Parathyroid adenoma (tissue), 2 donors: ENCODE measurements at regions not wholly inside any gene's neighbourhood (a gene's known extent, or its start where the extent isn't known, plus 50 kb on each side); places are given as distances from the start of the nearest gene placed in this dataset.

Source experiments
- H2AFZ ChIP-seq: fragments of 300-600 bp; sonication (generic); one replicate; pipeline ENCODE4 v1.7.0; 2017; ENCODE audit warnings: antibody characterized with exemption, mild to moderate bottlenecking
- H3K27ac ChIP-seq: fragments of 300-600 bp; sonication (generic); one replicate; pipeline ENCODE4 v1.7.0; 2017
- H3K27me3 ChIP-seq: fragments of 300-600 bp; sonication (generic); one replicate; pipeline ENCODE4 v1.7.0; 2017; ENCODE audit warnings: low read length; ENCODE audit not compliant: control insufficient read depth, insufficient read depth
- H3K36me3 ChIP-seq: fragments of 300-600 bp; sonication (generic); one replicate; pipeline ENCODE4 v1.7.0; 2017; ENCODE audit warnings: low read length; ENCODE audit not compliant: control insufficient read depth, insufficient read depth
- H3K4me1 ChIP-seq: fragments of 300-600 bp; sonication (generic); one replicate; pipeline ENCODE4 v1.7.0; 2017; ENCODE audit warnings: control low read depth
- H3K4me2 ChIP-seq: fragments of 300-600 bp; sonication (generic); one replicate; pipeline ENCODE4 v1.7.0; 2017; ENCODE audit warnings: low read length
- H3K4me3 ChIP-seq: fragments of 300-600 bp; sonication (generic); one replicate; pipeline ENCODE4 v1.7.0; 2017; ENCODE audit warnings: low read depth, low read length
- H3K79me2 ChIP-seq: fragments of 300-600 bp; sonication (generic); one replicate; pipeline ENCODE4 v1.7.0; 2017; ENCODE audit warnings: control low read depth
- H3K9ac ChIP-seq: fragments of 300-600 bp; sonication (generic); one replicate; pipeline ENCODE4 v1.7.0; 2017; ENCODE audit warnings: mild to moderate bottlenecking
- H3K9me3 ChIP-seq: fragments of 300-600 bp; sonication (generic); one replicate; pipeline ENCODE4 v1.7.0; 2017; ENCODE audit warnings: low read length; ENCODE audit not compliant: control insufficient read depth
- TF ChIP-seq, protein P1 (sequence below): fragments of 300-600 bp; sonication (generic); IDR thresholded peaks from one replicate; pipeline ENCODE4 v1.7.0; 2017; ENCODE audit warnings: antibody characterized with exemption, mild to moderate bottlenecking
- donor health status: primary hyperparathyroidism.

DNA sequence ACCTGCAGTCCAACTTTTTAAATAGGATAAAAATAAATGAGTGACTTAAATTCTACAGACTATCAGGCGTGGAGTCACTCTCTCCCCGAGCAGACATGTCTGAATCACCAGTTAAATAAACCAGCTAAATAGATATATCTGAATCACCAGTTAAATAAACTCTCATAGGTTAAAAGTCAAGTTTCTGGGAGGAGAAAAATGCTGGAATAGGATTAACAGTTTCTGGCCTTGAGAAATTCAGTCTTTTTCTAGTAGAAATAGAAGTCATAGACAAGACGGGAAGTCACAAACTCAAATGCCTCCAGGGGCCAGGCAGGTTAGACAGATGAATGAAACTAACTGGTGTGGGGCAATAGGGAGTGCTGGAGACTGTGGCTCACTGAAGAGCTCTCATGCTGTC, 258.6 kb upstream of the TMEM132C start:
- no peak overlapping the region for H2AFZ ChIP-seq
- TF ChIP-seq, protein P1, sequence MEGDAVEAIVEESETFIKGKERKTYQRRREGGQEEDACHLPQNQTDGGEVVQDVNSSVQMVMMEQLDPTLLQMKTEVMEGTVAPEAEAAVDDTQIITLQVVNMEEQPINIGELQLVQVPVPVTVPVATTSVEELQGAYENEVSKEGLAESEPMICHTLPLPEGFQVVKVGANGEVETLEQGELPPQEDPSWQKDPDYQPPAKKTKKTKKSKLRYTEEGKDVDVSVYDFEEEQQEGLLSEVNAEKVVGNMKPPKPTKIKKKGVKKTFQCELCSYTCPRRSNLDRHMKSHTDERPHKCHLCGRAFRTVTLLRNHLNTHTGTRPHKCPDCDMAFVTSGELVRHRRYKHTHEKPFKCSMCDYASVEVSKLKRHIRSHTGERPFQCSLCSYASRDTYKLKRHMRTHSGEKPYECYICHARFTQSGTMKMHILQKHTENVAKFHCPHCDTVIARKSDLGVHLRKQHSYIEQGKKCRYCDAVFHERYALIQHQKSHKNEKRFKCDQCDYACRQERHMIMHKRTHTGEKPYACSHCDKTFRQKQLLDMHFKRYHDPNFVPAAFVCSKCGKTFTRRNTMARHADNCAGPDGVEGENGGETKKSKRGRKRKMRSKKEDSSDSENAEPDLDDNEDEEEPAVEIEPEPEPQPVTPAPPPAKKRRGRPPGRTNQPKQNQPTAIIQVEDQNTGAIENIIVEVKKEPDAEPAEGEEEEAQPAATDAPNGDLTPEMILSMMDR: no peak
- no peaks in the 10 kb centered on the region for H3K27me3 ChIP-seq
- no peaks in the 10 kb centered on the region for H3K9me3 ChIP-seq
- no peaks in the 10 kb centered on the region for H3K4me1 ChIP-seq
- no peak overlapping the region for H3K4me3 ChIP-seq
- H3K27ac ChIP-seq: no peak overlapping the region
- no peak overlapping the region for H3K9ac ChIP-seq
- no peaks in the 10 kb centered on the region for H3K79me2 ChIP-seq
- H3K4me2 ChIP-seq: no peak overlapping the region
- H3K36me3 ChIP-seq: no peaks in the 10 kb centered on the region

DNA sequence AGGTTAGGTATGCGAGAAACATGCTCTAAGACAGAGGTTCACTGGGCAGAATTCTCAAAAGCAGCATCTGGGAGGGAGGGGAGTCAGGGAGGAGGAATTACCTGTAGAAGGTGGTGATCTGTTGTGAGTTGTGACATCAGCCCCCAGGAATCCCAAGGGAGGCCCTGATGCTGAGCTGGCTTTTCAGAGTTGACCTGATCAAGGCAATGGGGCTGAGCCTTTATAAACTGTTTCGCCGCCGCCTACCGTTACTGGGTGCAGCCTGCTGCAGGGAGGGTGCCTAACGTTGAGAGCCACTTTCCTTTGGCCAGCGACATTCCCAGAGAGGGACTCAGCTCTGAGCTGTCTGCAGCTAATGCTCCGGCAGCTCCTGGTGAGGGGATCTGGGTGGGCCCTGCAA, 257.9 kb upstream of the TMEM132C start:
- Histone ChIP-seq H3K4me1 (no peaks in the 10 kb centered on the region), H3K27ac (no peak overlapping the region), H3K9me3 (no peaks in the 10 kb centered on the region), H3K79me2 (no peaks in the 10 kb centered on the region), H3K4me3 (no peak overlapping the region), H3K36me3 (no peaks in the 10 kb centered on the region), H3K4me2 (no peak overlapping the region), H3K9ac (no peak overlapping the region), H2AFZ (no peak overlapping the region), H3K27me3 (no peaks in the 10 kb centered on the region)
- TF ChIP-seq, protein P1: no peak

DNA sequence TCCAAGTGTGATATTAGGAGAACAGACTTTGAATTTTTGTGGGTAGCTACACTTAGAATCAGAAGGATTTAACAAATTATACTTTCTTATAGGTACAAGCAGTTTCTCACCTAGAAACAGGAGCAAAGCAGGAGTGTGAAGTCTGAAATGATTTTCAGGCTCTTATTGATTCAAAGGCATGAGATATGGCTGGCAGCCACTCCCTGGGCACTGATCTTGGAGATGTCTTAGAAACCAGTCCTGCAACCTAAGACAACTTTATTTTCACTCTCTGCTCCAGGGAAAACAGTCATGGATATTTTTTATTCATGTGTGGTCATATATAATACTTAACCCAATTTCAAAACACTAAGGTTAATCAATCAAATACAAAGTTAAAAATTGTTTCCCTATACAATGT, 254.9 kb upstream of the TMEM132C start:
- H3K4me1 ChIP-seq: no peaks in the 10 kb centered on the region
- H3K4me2 ChIP-seq: no peak overlapping the region
- H3K4me3 ChIP-seq: no peak overlapping the region
- H2AFZ ChIP-seq: no peak overlapping the region
- TF ChIP-seq, protein P1: no peak
- no peak overlapping the region for H3K9ac ChIP-seq
- H3K27me3 ChIP-seq: no peaks in the 10 kb centered on the region
- no peaks in the 10 kb centered on the region for H3K9me3 ChIP-seq
- no peaks in the 10 kb centered on the region for H3K79me2 ChIP-seq
- H3K36me3 ChIP-seq: no peaks in the 10 kb centered on the region
- no peak overlapping the region for H3K27ac ChIP-seq

DNA sequence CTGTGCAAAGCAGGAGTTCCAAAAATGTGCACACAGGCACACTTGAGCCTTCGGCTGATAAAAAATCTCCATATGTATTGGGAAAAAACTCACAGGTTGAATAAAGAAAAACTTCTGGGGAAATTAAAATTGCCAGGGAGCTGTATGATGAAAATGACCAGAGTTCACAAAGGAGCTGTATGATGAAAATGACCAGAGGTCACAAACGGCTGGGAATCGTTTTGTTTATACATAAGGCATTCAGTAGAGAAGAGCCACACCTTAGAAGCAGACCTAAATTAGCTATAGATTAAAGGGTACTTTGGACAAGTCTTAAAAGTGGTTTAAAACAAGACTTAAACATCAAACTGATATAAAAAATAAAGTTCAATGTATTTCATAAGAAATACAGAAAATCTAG, 251.7 kb upstream of the TMEM132C start:
- no peaks in the 10 kb centered on the region for H3K27me3 ChIP-seq

DNA sequence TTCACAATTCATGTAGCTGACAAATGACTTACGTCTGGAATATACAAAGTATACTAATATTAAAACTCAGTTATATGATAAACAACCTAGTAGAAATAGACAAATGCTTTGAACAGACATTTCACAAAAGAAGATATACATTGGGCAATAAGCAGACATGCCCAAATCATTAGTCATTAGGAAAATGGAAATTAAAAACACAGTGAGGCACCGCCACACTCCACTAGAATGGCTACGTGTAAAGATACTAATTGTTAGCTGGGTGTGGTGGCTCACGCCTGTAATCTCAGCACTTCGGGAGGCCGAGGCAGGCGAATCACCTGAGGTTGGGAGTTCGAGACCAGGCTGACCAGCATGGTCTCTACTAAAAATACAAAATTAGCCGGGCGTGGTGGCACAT, 248.9 kb upstream of the TMEM132C start:
- no peak overlapping the region for H3K27ac ChIP-seq
- no peak overlapping the region for H3K4me3 ChIP-seq
- H3K79me2 ChIP-seq: no peaks in the 10 kb centered on the region
- no peak overlapping the region for H3K4me2 ChIP-seq
- H2AFZ ChIP-seq: no peak overlapping the region
- no peak overlapping the region for H3K9ac ChIP-seq
- TF ChIP-seq, protein P1: no peak
- no peaks in the 10 kb centered on the region for H3K4me1 ChIP-seq
- no peaks in the 10 kb centered on the region for H3K36me3 ChIP-seq
- H3K27me3 ChIP-seq: no peaks in the 10 kb centered on the region
- H3K9me3 ChIP-seq: no peaks in the 10 kb centered on the region

More for the DNA sequence above, 251.7 kb upstream of the TMEM132C start:
- Histone ChIP-seq H3K9me3 (no peaks in the 10 kb centered on the region), H2AFZ (no peak overlapping the region), H3K27ac (no peak overlapping the region), H3K4me2 (no peak overlapping the region), H3K4me3 (no peak overlapping the region), H3K4me1 (no peaks in the 10 kb centered on the region), H3K9ac (no peak overlapping the region), H3K79me2 (no peaks in the 10 kb centered on the region), H3K36me3 (no peaks in the 10 kb centered on the region)
- TF ChIP-seq, protein P1: no peak
